SU-DHL-6 (cell line): ENCODE measurements at regions not wholly inside any gene's neighbourhood (a gene's known extent, or its start where the extent isn't known, plus 50 kb on each side); places are given as distances from the start of the nearest gene placed in this dataset.

Source experiments
- EZH2phosphoT487 ChIP-seq: fragments of 200-600 bp; sonication (generic), shearing (Covaris generic); conservative IDR thresholded peaks from 2 replicates; pipeline ENCODE4 v1.6.1; 2018; ENCODE audit warnings: mild to moderate bottlenecking, antibody characterized with exemption, low read length, moderate library complexity, mixed read lengths
- TF ChIP-seq, protein P1 (sequence below): fragments of 200-600 bp; sonication (generic); IDR thresholded peaks from one replicate; pipeline ENCODE4 v1.5.1; 2017; ENCODE audit warnings: antibody characterized with exemption, mild to moderate bottlenecking, low read length, moderate library complexity; ENCODE audit not compliant: insufficient read depth, poor library complexity, severe bottlenecking

- TF ChIP-seq, protein P1, sequence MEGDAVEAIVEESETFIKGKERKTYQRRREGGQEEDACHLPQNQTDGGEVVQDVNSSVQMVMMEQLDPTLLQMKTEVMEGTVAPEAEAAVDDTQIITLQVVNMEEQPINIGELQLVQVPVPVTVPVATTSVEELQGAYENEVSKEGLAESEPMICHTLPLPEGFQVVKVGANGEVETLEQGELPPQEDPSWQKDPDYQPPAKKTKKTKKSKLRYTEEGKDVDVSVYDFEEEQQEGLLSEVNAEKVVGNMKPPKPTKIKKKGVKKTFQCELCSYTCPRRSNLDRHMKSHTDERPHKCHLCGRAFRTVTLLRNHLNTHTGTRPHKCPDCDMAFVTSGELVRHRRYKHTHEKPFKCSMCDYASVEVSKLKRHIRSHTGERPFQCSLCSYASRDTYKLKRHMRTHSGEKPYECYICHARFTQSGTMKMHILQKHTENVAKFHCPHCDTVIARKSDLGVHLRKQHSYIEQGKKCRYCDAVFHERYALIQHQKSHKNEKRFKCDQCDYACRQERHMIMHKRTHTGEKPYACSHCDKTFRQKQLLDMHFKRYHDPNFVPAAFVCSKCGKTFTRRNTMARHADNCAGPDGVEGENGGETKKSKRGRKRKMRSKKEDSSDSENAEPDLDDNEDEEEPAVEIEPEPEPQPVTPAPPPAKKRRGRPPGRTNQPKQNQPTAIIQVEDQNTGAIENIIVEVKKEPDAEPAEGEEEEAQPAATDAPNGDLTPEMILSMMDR, result no peak
- TF ChIP-seq EZH2phosphoT487, result no peak
Measured at GRCh38 chr4:45640281-45640680, 483.6 kb downstream of the GABRG1 start.
